GM21390 (cell line): ENCODE measurements at regions not wholly inside any gene's neighbourhood (a gene's known extent, or its start where the extent isn't known, plus 50 kb on each side); places are given as distances from the start of the nearest gene placed in this dataset.
A peak's percentile ranks its signal among the peaks of the same experiment; 100 is the strongest.

Experiments used
- ATAC-seq: cut with Tn5 transposase; IDR thresholded peaks from one replicate; pipeline ENCODE4 v1.9.1; 2021; ENCODE audit not compliant: unreplicated experiment

GRCh38 chr2:181241366-181241765, 215.8 kb upstream of the ITGA4 start:
- ATAC-seq: peak; percentile 19

GRCh38 chr2:181241797-181242196, 215.4 kb upstream of the ITGA4 start:
- ATAC-seq: peak; percentile 95

GRCh38 chr2:181242262-181242661, 214.9 kb upstream of the ITGA4 start:
- ATAC-seq: no peak

GRCh38 chr2:181243319-181243718, 213.9 kb upstream of the ITGA4 start:
- ATAC-seq: no peak

GRCh38 chr2:181250691-181251090, 206.5 kb upstream of the ITGA4 start:
- ATAC-seq: no peak

- peak; percentile 91 for ATAC-seq
These were observed 204.7 kb upstream of the ITGA4 start for GRCh38 chr2:181252262-181253148.

- no peak for ATAC-seq
These were observed 203.7 kb upstream of the ITGA4 start for GRCh38 chr2:181253438-181253837.

- ATAC-seq: no peak
These were observed 201.5 kb upstream of the ITGA4 start for GRCh38 chr2:181255651-181256050.

GRCh38 chr2:181258720-181259119, 198.5 kb upstream of the ITGA4 start:
- no peak for ATAC-seq

GRCh38 chr2:181262782-181263181, 194.4 kb upstream of the ITGA4 start:
- no peak for ATAC-seq

- ATAC-seq: no peak
These were observed 193.2 kb upstream of the ITGA4 start for GRCh38 chr2:181264001-181264400.

- ATAC-seq: no peak
These were observed 192.7 kb upstream of the ITGA4 start for GRCh38 chr2:181264441-181264840.

GRCh38 chr2:181266614-181267013, 190.6 kb upstream of the ITGA4 start:
- no peak for ATAC-seq

GRCh38 chr2:181268174-181268867, 188.9 kb upstream of the ITGA4 start:
- ATAC-seq: peak; percentile 62

GRCh38 chr2:181273986-181274385, 183.2 kb upstream of the ITGA4 start:
- ATAC-seq: no peak

- ATAC-seq: peak; percentile 60
These were observed 181.5 kb upstream of the ITGA4 start for GRCh38 chr2:181275643-181276070.

GRCh38 chr2:181281206-181281832, 175.9 kb upstream of the ITGA4 start:
- peak; percentile 70 for ATAC-seq

GRCh38 chr2:181285116-181285515, 172.1 kb upstream of the ITGA4 start:
- no peak for ATAC-seq

GRCh38 chr2:181289698-181290097, 167.5 kb upstream of the ITGA4 start:
- no peak for ATAC-seq

- no peak for ATAC-seq
These were observed 167.0 kb upstream of the ITGA4 start for GRCh38 chr2:181290182-181290581.

- ATAC-seq: no peak
These were observed 162.2 kb upstream of the ITGA4 start for GRCh38 chr2:181294979-181295378.
